SK-N-MC (cell line): ENCODE measurements at regions not wholly inside any gene's neighbourhood (a gene's known extent, or its start where the extent isn't known, plus 50 kb on each side); places are given as distances from the start of the nearest gene placed in this dataset.

Source experiments
- DNase-seq: peaks from one replicate; pipeline ENCODE4 v3.0.0-alpha.2; 2011; ENCODE audit warnings: low read depth, low spot score
- H3K27ac ChIP-seq: fragments of 200-600 bp; sonication (generic); 2 replicates; pipeline ENCODE4 v1.5.1; 2016; ENCODE audit warnings: mixed run types
- H3K36me3 ChIP-seq: fragments of 200-600 bp; sonication (generic); 2 replicates; pipeline ENCODE4 v1.6.1; 2017; ENCODE audit warnings: antibody characterized with exemption, low read length, mixed read lengths; ENCODE audit not compliant: insufficient read depth
- H3K4me3 ChIP-seq: fragments of 200-600 bp; sonication (generic); 2 replicates; pipeline ENCODE4 v1.5.1; 2016
- H3K9ac ChIP-seq: fragments of 200-600 bp; sonication (generic); 2 replicates; pipeline ENCODE4 v1.8.0; 2017; ENCODE audit warnings: mixed run types, mixed read lengths; ENCODE audit not compliant: insufficient read length
- H3K9me3 ChIP-seq: fragments of 200-600 bp; sonication (generic); 2 replicates; pipeline ENCODE4 v1.6.1; 2017; ENCODE audit warnings: low read depth, mild to moderate bottlenecking, antibody characterized with exemption, low read length, moderate library complexity, mixed read lengths
- EZH2 ChIP-seq: fragments of 200-600 bp; sonication (generic); IDR thresholded peaks from one replicate; pipeline ENCODE4 v1.6.1; 2017; ENCODE audit warnings: antibody characterized with exemption
- FOXP2 ChIP-seq: optimal IDR thresholded peaks from 2 replicates; pipeline ENCODE3; 2011; ENCODE audit warnings: mild to moderate bottlenecking, moderate library complexity; ENCODE audit not compliant: insufficient read depth; ENCODE audit errors: extremely low read length, control extremely low read depth
- POLR2AphosphoS5 ChIP-seq: IDR thresholded peaks from 2 replicates; pipeline ENCODE4 v1.6.1; 2012; ENCODE audit warnings: mild to moderate bottlenecking, low read depth, low read length, borderline replicate concordance

DNA sequence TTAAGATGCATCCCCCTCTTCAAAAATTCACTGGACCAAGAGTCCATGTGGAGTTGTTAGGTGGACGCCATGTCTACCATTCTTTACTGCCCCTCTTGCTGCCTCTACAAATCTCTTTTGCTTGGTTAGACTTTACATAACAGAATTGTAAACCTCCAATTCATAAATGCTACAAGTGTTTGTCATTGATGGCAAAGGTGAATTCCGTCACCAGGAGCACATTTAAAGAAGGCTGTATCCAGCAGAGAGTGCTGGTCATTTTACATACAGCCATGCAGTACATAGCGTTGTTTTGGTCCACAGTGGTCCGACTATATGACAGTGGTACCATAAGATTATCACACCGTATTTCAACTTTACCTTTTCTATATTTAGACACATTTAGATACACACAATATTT, 274.5 kb downstream of the MYCN start:
- H3K9ac ChIP-seq: no peak overlapping the region
- H3K27ac ChIP-seq: no peak overlapping the region
- H3K36me3 ChIP-seq: no peaks in the 10 kb centered on the region
- TF ChIP-seq POLR2AphosphoS5: no peak
- no peak for TF ChIP-seq FOXP2
- TF ChIP-seq EZH2: no peak
- no peak for DNase-seq
- H3K4me3 ChIP-seq: no peak overlapping the region
- no peaks in the 10 kb centered on the region for H3K9me3 ChIP-seq

DNA sequence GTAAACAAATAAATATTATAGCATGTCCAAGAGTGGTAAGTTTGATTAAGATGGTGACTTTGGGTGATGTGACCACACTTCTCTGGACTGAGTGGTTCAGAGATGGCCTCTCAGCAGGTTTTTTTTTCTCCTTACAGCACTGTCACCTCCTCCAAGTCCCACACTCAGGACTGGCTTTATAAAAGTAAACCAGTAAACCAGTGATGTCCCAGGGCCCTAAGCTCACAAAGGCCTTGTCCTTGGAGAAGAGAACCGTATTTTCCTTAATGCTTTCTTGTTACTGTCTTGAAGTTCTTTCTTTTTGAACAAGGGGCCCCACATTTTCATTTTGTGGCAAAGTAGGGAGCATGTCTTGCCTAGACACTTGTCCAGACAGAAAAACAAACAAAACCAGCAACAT, 274.0 kb downstream of the MYCN start:
- no peak for DNase-seq
- H3K36me3 ChIP-seq: no peaks in the 10 kb centered on the region
- H3K4me3 ChIP-seq: no peak overlapping the region
- H3K9me3 ChIP-seq: no peaks in the 10 kb centered on the region
- TF ChIP-seq POLR2AphosphoS5 (no peak), FOXP2 (no peak), EZH2 (no peak)
- H3K9ac ChIP-seq: no peak overlapping the region
- H3K27ac ChIP-seq: no peak overlapping the region

DNA sequence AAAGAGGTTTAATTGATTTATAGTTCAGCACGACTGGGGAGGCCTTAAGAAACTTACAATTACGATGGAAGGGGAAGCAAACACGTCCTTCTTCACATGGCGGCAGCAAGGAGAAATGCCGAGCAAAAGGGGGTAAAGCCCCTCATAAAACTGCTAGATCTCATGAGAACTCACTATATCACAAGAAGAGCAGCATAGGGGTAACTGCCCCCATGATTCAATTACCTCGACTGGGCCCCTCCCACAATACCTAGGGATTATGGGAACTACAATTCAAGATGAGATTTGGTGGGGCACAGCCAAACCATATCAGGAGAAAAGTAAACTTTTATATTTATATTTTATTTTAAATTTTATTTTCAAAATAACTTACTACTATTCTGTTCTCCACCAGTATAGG, 272.0 kb downstream of the MYCN start:
- Histone ChIP-seq H3K9me3 (no peaks in the 10 kb centered on the region), H3K36me3 (no peaks in the 10 kb centered on the region), H3K4me3 (no peak overlapping the region), H3K9ac (no peak overlapping the region), H3K27ac (no peak overlapping the region)
- DNase-seq: no peak
- TF ChIP-seq FOXP2 (no peak), POLR2AphosphoS5 (no peak), EZH2 (no peak)

DNA sequence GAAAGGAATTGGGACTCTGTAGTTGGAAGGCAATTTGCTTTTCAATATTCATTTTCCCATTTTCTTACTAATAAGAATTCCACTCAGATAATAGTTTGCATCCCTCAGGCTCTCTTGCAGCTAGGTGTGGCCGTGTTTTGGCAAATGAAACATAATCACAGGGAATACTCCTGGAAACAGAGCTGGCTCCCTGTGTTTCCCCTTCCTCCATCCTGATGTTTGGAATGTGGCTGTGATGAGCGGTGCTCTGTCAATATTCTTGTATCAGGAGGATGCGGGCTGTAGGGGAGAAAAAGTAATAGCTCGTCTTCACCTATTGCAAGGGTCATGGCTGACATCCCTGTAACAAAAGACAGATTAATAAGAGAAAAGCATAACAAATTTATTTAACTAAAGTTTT, 271.0 kb downstream of the MYCN start:
- Histone ChIP-seq H3K9ac (no peak overlapping the region), H3K9me3 (no peaks in the 10 kb centered on the region), H3K27ac (no peak overlapping the region), H3K4me3 (no peak overlapping the region), H3K36me3 (no peaks in the 10 kb centered on the region)
- TF ChIP-seq FOXP2: no peak
- TF ChIP-seq POLR2AphosphoS5: no peak
- no peak for TF ChIP-seq EZH2
- no peak for DNase-seq

DNA sequence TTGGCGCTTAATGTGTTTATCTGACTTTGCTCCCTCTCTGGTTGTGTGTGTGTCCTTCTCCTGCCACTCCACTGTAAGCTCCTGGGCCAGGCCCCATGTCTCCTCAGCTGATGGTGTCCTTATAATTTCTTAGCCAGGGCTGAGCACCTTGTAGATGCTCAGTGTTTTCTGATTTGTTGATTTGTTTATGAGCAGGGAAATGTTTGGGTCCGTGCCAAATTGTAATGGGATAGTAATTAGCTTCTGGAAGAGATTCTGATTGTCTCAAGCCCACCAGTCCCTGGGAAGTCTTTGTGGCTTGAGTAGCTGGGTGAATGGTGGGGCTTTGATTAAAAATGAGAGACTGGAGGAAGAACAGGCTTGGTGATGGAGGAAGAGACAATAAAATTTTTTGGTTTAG, 270.5 kb downstream of the MYCN start:
- no peaks in the 10 kb centered on the region for H3K36me3 ChIP-seq
- DNase-seq: no peak
- H3K9me3 ChIP-seq: no peaks in the 10 kb centered on the region
- no peak overlapping the region for H3K9ac ChIP-seq
- no peak overlapping the region for H3K27ac ChIP-seq
- H3K4me3 ChIP-seq: no peak overlapping the region
- TF ChIP-seq POLR2AphosphoS5 (no peak), EZH2 (no peak), FOXP2 (no peak)

DNA sequence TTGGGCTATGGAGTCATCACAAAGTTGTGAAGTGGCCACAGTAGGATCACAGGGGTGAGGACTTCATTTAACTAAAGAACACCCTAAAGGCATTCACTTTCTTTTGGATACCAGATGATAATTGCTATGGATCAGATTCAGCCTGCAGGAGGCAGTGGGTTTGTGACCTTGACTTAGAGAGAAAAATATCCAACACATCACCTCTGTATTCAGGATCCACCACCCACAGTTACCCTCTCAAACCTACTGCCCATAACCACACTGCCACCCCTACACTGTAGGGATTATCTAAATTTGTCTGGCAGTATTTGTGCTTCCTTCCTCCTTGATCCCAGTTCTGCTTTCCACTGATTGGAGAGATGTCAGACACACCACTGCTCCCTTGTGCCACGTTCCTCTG, 269.4 kb downstream of the MYCN start:
- Histone ChIP-seq H3K9ac (no peak overlapping the region), H3K4me3 (no peak overlapping the region), H3K36me3 (no peaks in the 10 kb centered on the region), H3K27ac (no peak overlapping the region), H3K9me3 (no peaks in the 10 kb centered on the region)
- no peak for DNase-seq
- TF ChIP-seq FOXP2 (no peak), POLR2AphosphoS5 (no peak), EZH2 (no peak)

DNA sequence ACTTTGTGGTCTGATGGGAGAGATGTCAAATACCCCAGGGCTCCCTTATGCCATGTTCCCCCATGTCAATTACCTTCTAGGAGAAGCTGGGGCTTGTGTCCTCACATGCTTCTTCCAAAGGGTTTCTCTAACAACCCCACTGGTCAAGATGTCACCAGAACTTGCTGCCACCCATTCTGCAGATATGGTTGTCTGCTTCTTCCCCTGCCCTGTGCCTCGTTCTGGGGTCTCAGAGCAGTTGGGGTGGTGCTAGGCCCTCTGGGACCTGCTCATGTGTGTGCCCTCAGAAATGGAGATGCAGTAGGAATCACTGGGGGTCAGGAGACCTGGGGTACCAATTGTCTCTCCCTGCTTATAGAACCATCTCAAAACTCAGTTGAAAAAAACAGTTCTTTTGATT, 268.6 kb downstream of the MYCN start:
- Histone ChIP-seq H3K27ac (no peak overlapping the region), H3K9ac (no peak overlapping the region), H3K4me3 (no peak overlapping the region), H3K36me3 (no peaks in the 10 kb centered on the region), H3K9me3 (no peaks in the 10 kb centered on the region)
- TF ChIP-seq EZH2 (no peak), POLR2AphosphoS5 (no peak), FOXP2 (no peak)
- no peak for DNase-seq

DNA sequence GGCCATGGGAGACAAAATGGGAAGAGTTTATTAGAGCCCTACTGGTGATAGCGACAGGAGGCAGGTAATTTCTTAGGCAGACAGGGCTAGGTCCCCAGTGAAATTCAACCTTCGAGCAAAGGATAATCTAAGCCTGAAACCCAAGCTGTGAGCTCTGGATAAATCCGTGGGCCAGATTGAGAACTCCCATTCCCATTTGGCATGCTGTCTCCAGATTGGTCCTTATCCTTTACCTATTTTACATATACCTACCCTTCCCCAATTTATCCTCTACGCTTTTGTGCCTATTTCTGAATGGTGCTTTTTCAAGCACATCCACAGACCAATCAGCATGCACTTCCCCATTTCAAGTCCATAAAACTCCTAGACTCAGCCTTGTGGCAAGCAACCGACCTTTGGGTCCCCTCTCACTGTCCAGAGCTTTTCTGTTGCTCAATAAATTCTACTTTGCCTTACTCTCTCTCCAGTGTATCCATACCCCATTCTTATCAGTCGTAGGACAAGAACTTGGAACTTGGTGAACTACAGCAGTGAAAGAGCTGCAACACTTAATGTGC, 268.0 kb downstream of the MYCN start:
- H3K9ac ChIP-seq: no peak overlapping the region
- H3K9me3 ChIP-seq: no peaks in the 10 kb centered on the region
- DNase-seq: no peak
- H3K4me3 ChIP-seq: no peak overlapping the region
- no peak for TF ChIP-seq EZH2
- TF ChIP-seq POLR2AphosphoS5: no peak
- no peak for TF ChIP-seq FOXP2
- H3K36me3 ChIP-seq: no peaks in the 10 kb centered on the region
- no peak overlapping the region for H3K27ac ChIP-seq

DNA sequence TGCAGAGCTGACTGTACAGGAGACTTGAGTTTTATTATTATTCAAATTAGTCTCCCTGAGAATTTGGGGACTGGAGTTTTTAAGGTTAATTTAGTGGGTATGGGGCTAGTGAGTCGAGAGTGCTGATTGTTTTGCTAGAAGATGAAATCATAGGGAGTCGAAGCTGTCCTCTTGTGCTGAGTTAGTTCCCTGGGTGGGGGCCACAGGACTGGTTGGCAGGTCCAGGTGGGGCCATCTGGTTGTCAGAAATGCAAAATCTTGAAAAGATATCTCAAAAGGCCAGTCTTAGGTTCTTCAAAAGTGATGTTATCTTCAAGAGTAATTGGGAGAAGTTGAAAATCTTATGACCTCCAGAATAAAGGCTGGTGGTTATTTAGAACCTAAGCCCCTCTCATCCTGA, 267.3 kb downstream of the MYCN start:
- Histone ChIP-seq H3K9ac (no peak overlapping the region), H3K4me3 (no peak overlapping the region), H3K9me3 (no peaks in the 10 kb centered on the region), H3K27ac (no peak overlapping the region), H3K36me3 (no peaks in the 10 kb centered on the region)
- no peak for DNase-seq
- no peak for TF ChIP-seq FOXP2
- TF ChIP-seq POLR2AphosphoS5: no peak
- no peak for TF ChIP-seq EZH2
